OCI-LY7 (cell line): ENCODE measurements at regions not wholly inside any gene's neighbourhood (a gene's known extent, or its start where the extent isn't known, plus 50 kb on each side); places are given as distances from the start of the nearest gene placed in this dataset.

ENCODE experiments used
- BruUV-seq: library from RNA; stranded (reverse); fragments of 400-500 nt; replicated peaks from 2 replicates; lab custom pipeline; 2021; lab: Mats Ljungman, UMichigan
- CTCF ChIA-PET: fragments of 300-600 bp; sonication (Branson Sonifier 250); formaldehyde crosslinking; loops from one replicate; lab custom pipeline; 2022; ENCODE audit warnings: antibody characterized with exemption; ENCODE audit not compliant: unreplicated experiment; lab: Charles Lee
- POLR2A ChIA-PET: fragments of 300-600 bp; sonication (Branson Sonifier 250); formaldehyde crosslinking; loops from one replicate; lab custom pipeline; 2022; ENCODE audit warnings: antibody characterized with exemption; lab: Charles Lee
- DNase-seq: peaks from one replicate; pipeline ENCODE4 v3.0.0-alpha.2; 2015; ENCODE audit warnings: low spot score
- H2AFZ ChIP-seq: fragments of 200-600 bp; sonication (generic), shearing (Covaris generic); 2 replicates; pipeline ENCODE4 v1.6.1; 2014; ENCODE audit warnings: mild to moderate bottlenecking, antibody characterized with exemption, low read length, moderate library complexity
- H3K27ac ChIP-seq: fragments of 200-600 bp; sonication (generic); 2 replicates; pipeline ENCODE4 v1.5.1; 2014; ENCODE audit warnings: mixed run types, low read depth, mild to moderate bottlenecking, moderate library complexity, low read length, inconsistent platforms; ENCODE audit not compliant: poor library complexity, severe bottlenecking
- H3K36me3 ChIP-seq: fragments of 200-600 bp; sonication (generic); 2 replicates; pipeline ENCODE4 v1.6.1; 2014; ENCODE audit warnings: mild to moderate bottlenecking, antibody characterized with exemption, low read length, moderate library complexity, mixed read lengths; ENCODE audit not compliant: insufficient read depth
- H3K4me1 ChIP-seq: fragments of 200-600 bp; sonication (generic); 2 replicates; pipeline ENCODE4 v1.5.1; 2014; ENCODE audit warnings: mild to moderate bottlenecking, low read length; ENCODE audit not compliant: insufficient read depth, poor library complexity, severe bottlenecking
- H3K4me2 ChIP-seq: fragments of 200-600 bp; sonication (generic); 2 replicates; pipeline ENCODE4 v1.6.1; 2014; ENCODE audit warnings: mild to moderate bottlenecking, low read length
- H3K4me3 ChIP-seq: fragments of 200-600 bp; sonication (generic); 2 replicates; pipeline ENCODE4 v1.5.1; 2014; ENCODE audit warnings: mild to moderate bottlenecking, low read depth, low read length; ENCODE audit not compliant: poor library complexity, severe bottlenecking
- H3K79me2 ChIP-seq: fragments of 200-600 bp; sonication (generic); 2 replicates; pipeline ENCODE4 v1.6.1; 2016; ENCODE audit warnings: low read depth, mild to moderate bottlenecking, low read length, moderate library complexity, mixed read lengths; ENCODE audit not compliant: insufficient read depth
- H3K9me2 ChIP-seq: fragments of 200-600 bp; sonication (generic); 2 replicates; pipeline ENCODE4 v1.6.1; 2016; ENCODE audit warnings: mild to moderate bottlenecking, low read length, mixed read lengths; ENCODE audit not compliant: insufficient read depth
- H3K9me3 ChIP-seq: fragments of 200-600 bp; sonication (generic); 2 replicates; pipeline ENCODE4 v1.6.1; 2014; ENCODE audit warnings: mild to moderate bottlenecking, mixed run types, low read length, mixed read lengths
- H4K20me1 ChIP-seq: fragments of 200-600 bp; sonication (generic); 2 replicates; pipeline ENCODE4 v1.6.1; 2014; ENCODE audit warnings: mild to moderate bottlenecking, antibody characterized with exemption, low read length, moderate library complexity, mixed read lengths; ENCODE audit not compliant: insufficient read depth
- CTCF ChIP-seq: fragments of 200-600 bp; sonication (generic); conservative IDR thresholded peaks from 2 replicates; pipeline ENCODE4 v1.5.1; 2014; ENCODE audit warnings: mild to moderate bottlenecking, antibody characterized with exemption, low read length, moderate library complexity, mixed read lengths
- EZH2phosphoT487 ChIP-seq: fragments of 200-600 bp; sonication (generic); IDR thresholded peaks from 2 replicates; pipeline ENCODE4 v1.6.1; 2018; ENCODE audit warnings: low read depth, borderline replicate concordance, mild to moderate bottlenecking, mixed run types, antibody characterized with exemption, low read length, moderate library complexity, mixed read lengths
- intact Hi-C: fragments of 100-400 bp; cut with micrococcal nuclease; formaldehyde crosslinking; loops from one replicate; pipeline ENCODE4 v1.10.0; 2022; ENCODE audit not compliant: unreplicated experiment

GRCh38 chr5:60503771-60504170 is 196.2 kb downstream of the DEPDC1B start:
- Histone ChIP-seq H3K9me2 (no peaks in the 10 kb centered on the region), H3K4me2 (no peak overlapping the region), H3K4me1 (no peaks in the 10 kb centered on the region), H2AFZ (no peak overlapping the region), H3K27ac (no peak overlapping the region), H3K9me3 (no peaks in the 10 kb centered on the region), H4K20me1 (no peaks in the 10 kb centered on the region), H3K79me2 (no peaks in the 10 kb centered on the region), H3K4me3 (no peak overlapping the region), H3K36me3 (no peaks in the 10 kb centered on the region)
- CTCF ChIA-PET, result no interaction called here
- BruUV-seq, result no TSS peak
- POLR2A ChIA-PET, result interaction anchor here (0.7 to 1.2 kb wide), 2 partner anchors 10 to 421 kb away, joined by 3 to 4 read pairs; no protein-coding TSS in a partner anchor
- TF ChIP-seq EZH2phosphoT487, result no peak
- no peak for TF ChIP-seq CTCF
- intact Hi-C loops, result no loop called here
- DNase-seq, result no peak

DNA sequence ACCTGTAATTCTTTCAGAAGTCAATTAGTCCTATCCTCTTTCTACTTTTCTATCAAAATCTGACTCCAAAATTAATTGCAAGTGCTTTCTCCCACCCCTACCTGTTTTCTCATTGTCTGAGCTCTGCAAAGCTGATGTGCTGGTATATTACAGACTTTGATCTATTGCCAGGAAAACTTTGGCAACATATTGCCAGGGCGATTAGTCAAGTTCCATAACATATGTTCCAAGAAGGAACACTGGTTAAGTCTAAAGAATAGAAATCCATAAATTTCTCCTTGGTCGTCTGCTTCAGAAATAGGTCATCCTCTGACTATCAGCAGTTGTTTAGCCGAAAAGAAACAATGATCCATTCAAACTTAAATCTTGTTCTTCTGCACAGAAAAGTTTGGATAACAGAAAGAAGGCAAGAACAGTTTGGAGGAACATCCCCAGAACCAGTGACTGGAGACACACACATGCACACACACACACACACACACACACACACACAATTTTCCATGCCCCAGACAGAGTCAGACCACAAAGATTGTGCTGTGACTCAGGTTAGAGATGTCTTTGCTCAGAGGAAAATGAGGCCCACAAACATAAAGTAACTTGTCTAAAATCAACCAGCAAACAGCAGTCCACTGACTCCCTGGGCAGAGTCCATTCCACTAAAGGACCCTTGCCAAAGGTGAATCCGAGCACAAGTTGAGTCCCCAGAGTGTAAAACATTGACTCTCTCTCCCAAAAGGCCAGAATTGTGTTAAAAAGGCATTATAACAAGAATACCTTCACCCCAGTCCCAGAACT is 202.1 kb downstream of the DEPDC1B start:
- no TSS peak for BruUV-seq
- H3K4me1 ChIP-seq, result peaks cover 10% of the 10 kb centered on the region

More for the DNA sequence above, 202.1 kb downstream of the DEPDC1B start:
- H4K20me1 ChIP-seq, result no peaks in the 10 kb centered on the region
- H3K36me3 ChIP-seq, result no peaks in the 10 kb centered on the region
- H3K9me2 ChIP-seq, result no peaks in the 10 kb centered on the region
- intact Hi-C loops, result no loop called here
- CTCF ChIA-PET, result no interaction called here
- H2AFZ ChIP-seq, result no peak overlapping the region
- no peak overlapping the region for H3K4me3 ChIP-seq
- TF ChIP-seq EZH2phosphoT487, result no peak
- no peak for TF ChIP-seq CTCF
- POLR2A ChIA-PET, result no interaction called here
- no peak for DNase-seq
- H3K79me2 ChIP-seq, result no peaks in the 10 kb centered on the region
- H3K4me2 ChIP-seq, result no peak overlapping the region
- H3K27ac ChIP-seq, result no peak overlapping the region
- no peaks in the 10 kb centered on the region for H3K9me3 ChIP-seq
